K562 (cell line): ENCODE measurements at regions not wholly inside any gene's neighbourhood (a gene's known extent, or its start where the extent isn't known, plus 50 kb on each side); places are given as distances from the start of the nearest gene placed in this dataset.

ENCODE experiments used
- ATAC-seq: fragments of 200-7000 bp; cut with Tn5 transposase; 3 replicates; pipeline ENCODE4 v1.9.1; 2020; ENCODE audit warnings: moderate library complexity
- BruUV-seq: library from RNA; stranded (reverse); fragments of 400-500 nt; replicated peaks from 2 replicates; lab custom pipeline; 2021; lab: Mats Ljungman, UMichigan
- CTCF ChIA-PET: fragments of 300-600 bp; formaldehyde crosslinking; extraction: SDS; loops from one replicate; lab custom pipeline; 2021; ENCODE audit warnings: low intra/inter-chr PET ratio; lab: Yijun Ruan, JAX
- POLR2A ChIA-PET: fragments of 300-600, 350-650 bp; sonication (Branson Sonifier 250); formaldehyde crosslinking; extraction: SDS; loops from one replicate; lab custom pipeline; 2021; ENCODE audit warnings: antibody characterized with exemption, inconsistent platforms; lab: Yijun Ruan, JAX
- DNase-seq, 4 experiments: peaks; one replicate each; pipeline versions ENCODE4 v3.0.0 to v3.0.0-alpha.2; 2011 to 2018; ENCODE audit warnings: low spot score in 3 of 4, mixed read lengths in 3 of 4; ENCODE audit errors: extremely low read depth in 1 of 4
- FAIRE-seq: peaks from 2 replicates; lab custom pipeline; 2011; peaks lifted over from hg19 to GRCh38; lab: Jason Lieb, UNC
- H2AFZ ChIP-seq: 2 replicates; pipeline ENCODE4 v1.6.0; 2011; ENCODE audit warnings: low read depth, low read length, control low read depth, inconsistent platforms
- H3K27ac ChIP-seq: fragments of 200-600 bp; 3 replicates; pipeline ENCODE4 v1.8.0; 2011; ENCODE audit warnings: low read depth, mild to moderate bottlenecking, control low read depth, inconsistent platforms, low read length, moderate library complexity, mixed read lengths; ENCODE audit errors: extremely low read depth
- H3K27me3 ChIP-seq, 2 experiments: fragments of 300-600 bp in 1 of 2; 2 replicates in 1 of 2; 3 replicates in 1 of 2; pipeline versions ENCODE4 v1.6.0 to v1.8.0; 2011; ENCODE audit warnings: inconsistent platforms in 2 of 2, low read length in 2 of 2, mild to moderate bottlenecking in 1 of 2, mixed read lengths in 1 of 2, moderate library complexity in 1 of 2; ENCODE audit not compliant: control insufficient read depth in 2 of 2, insufficient read depth in 2 of 2
- H3K36me3 ChIP-seq: fragments of 300-600 bp; 3 replicates; pipeline ENCODE4 v1.8.0; 2011; ENCODE audit warnings: mild to moderate bottlenecking, low read length, inconsistent platforms; ENCODE audit not compliant: control insufficient read depth, insufficient read depth
- H3K4me1 ChIP-seq, 2 experiments: fragments of 200-600 bp in 1 of 2; replicated peaks in 1 of 2; 2 replicates in 1 of 2; 3 replicates in 1 of 2; pipeline versions ENCODE4 v1.5.1 to v1.8.0; 2011; ENCODE audit warnings: inconsistent platforms in 2 of 2, low read length in 2 of 2, mild to moderate bottlenecking in 1 of 2, mixed read lengths in 1 of 2, moderate library complexity in 1 of 2; ENCODE audit not compliant: control insufficient read depth in 2 of 2, insufficient read depth in 2 of 2
- H3K4me2 ChIP-seq: 2 replicates; pipeline ENCODE4 v1.6.1; 2011; ENCODE audit warnings: low read length, control low read depth, inconsistent platforms, mixed read lengths; ENCODE audit not compliant: insufficient read depth
- H3K4me3 ChIP-seq: fragments of 200-600 bp; sonication (generic), shearing (Covaris generic); 2 replicates; pipeline ENCODE4 v1.5.1; 2016; ENCODE audit warnings: control low read depth, inconsistent platforms
- H3K79me2 ChIP-seq: fragments of 200-600 bp; 3 replicates; pipeline ENCODE4 v1.8.0; 2011; ENCODE audit warnings: low read length, inconsistent platforms; ENCODE audit not compliant: control insufficient read depth, insufficient read depth
- H3K9ac ChIP-seq, 2 experiments: 2 replicates each; pipeline versions ENCODE4 v1.6.0 to v1.6.1; 2011; ENCODE audit warnings: low read depth in 2 of 2, low read length in 2 of 2, control low read depth in 1 of 2, inconsistent platforms in 1 of 2, mild to moderate bottlenecking in 1 of 2, mixed read lengths in 1 of 2; ENCODE audit not compliant: insufficient read depth in 1 of 2
- H3K9me1 ChIP-seq: one replicate; pipeline ENCODE4 v1.6.0; 2011; ENCODE audit warnings: inconsistent platforms, mild to moderate bottlenecking, low read length, moderate library complexity; ENCODE audit not compliant: control insufficient read depth, insufficient read depth
- H3K9me3 ChIP-seq: replicated peaks from 2 replicates; pipeline ENCODE4 v1.5.1; 2011; ENCODE audit warnings: low read depth, low read length, inconsistent platforms; ENCODE audit not compliant: control insufficient read depth, insufficient read depth
- H4K20me1 ChIP-seq: replicated peaks from 2 replicates; pipeline ENCODE4 v1.6.1; 2011; ENCODE audit warnings: low read length, inconsistent platforms, mixed read lengths; ENCODE audit not compliant: control insufficient read depth, insufficient read depth
- CC2D1A ChIP-seq: fragments of 450-650 bp; IDR thresholded peaks from 2 replicates; pipeline ENCODE4 v1.6.1; 2017; ENCODE audit warnings: mild to moderate bottlenecking
- ETV1 ChIP-seq: fragments of 450-650 bp; conservative IDR thresholded peaks from 2 replicates; pipeline ENCODE4 v1.6.1; 2016; ENCODE audit warnings: missing genetic modification characterization, control low read depth, low read depth, missing compliant biosample characterization
- FOXK1 ChIP-seq: sonication (generic); formaldehyde crosslinking; IDR thresholded peaks from 2 replicates; pipeline ENCODE4 v1.8.0; 2022; ENCODE audit warnings: missing genetic modification reagents, mild to moderate bottlenecking, borderline replicate concordance
- HDGF ChIP-seq: fragments of 450-650 bp; IDR thresholded peaks from 2 replicates; pipeline ENCODE4 v1.6.1; 2016
- IRF2 ChIP-seq: sonication (generic); formaldehyde crosslinking; IDR thresholded peaks from 2 replicates; pipeline ENCODE4 v1.8.1; 2022; ENCODE audit warnings: mild to moderate bottlenecking, missing genetic modification reagents
- KAT2B ChIP-seq: IDR thresholded peaks from one replicate; pipeline ENCODE4 v1.6.1; 2012; ENCODE audit warnings: low read depth, mild to moderate bottlenecking, control low read depth, inconsistent platforms, low read length, moderate library complexity
- NEUROD1 ChIP-seq: fragments of 150-350 bp; IDR thresholded peaks from 2 replicates; pipeline ENCODE4 v1.6.1; 2014; ENCODE audit warnings: borderline replicate concordance, low read length, low read depth; ENCODE audit not compliant: partially characterized antibody
- PYGO2 ChIP-seq: fragments of 450-650 bp; IDR thresholded peaks from 2 replicates; pipeline ENCODE4 v1.6.1; 2016; ENCODE audit warnings: mild to moderate bottlenecking, missing genetic modification characterization, moderate library complexity, missing compliant biosample characterization
- SIN3A ChIP-seq, 2 experiments: fragments of 150-350 bp in 1 of 2; IDR thresholded peaks; 2 replicates each; pipeline ENCODE4 v1.6.1; 2011 to 2016; ENCODE audit warnings: borderline replicate concordance in 2 of 2, low read depth in 2 of 2, low read length in 2 of 2, mild to moderate bottlenecking in 2 of 2, moderate library complexity in 2 of 2; ENCODE audit not compliant: control insufficient read depth in 1 of 2
- SIRT6 ChIP-seq: IDR thresholded peaks from one replicate; pipeline ENCODE4 v1.6.1; 2012; ENCODE audit warnings: low read depth, mild to moderate bottlenecking, control low read depth, inconsistent platforms, low read length, moderate library complexity
- SOX6 ChIP-seq: fragments of 450-650 bp; IDR thresholded peaks from 2 replicates; pipeline ENCODE4 v1.6.1; 2014; ENCODE audit warnings: mild to moderate bottlenecking
- TEAD1 ChIP-seq, 2 experiments: fragments of 450-650 bp in 1 of 2; sonication (generic) in 1 of 2; formaldehyde crosslinking; IDR thresholded peaks; 2 replicates each; pipeline versions ENCODE4 v1.4.0 to v1.8.0; 2020 to 2022; ENCODE audit warnings: mild to moderate bottlenecking in 2 of 2, missing genetic modification reagents in 1 of 2
- XRCC3 ChIP-seq: fragments of 450-650 bp; IDR thresholded peaks from 2 replicates; pipeline ENCODE4 v1.6.1; 2017; ENCODE audit warnings: mild to moderate bottlenecking, moderate library complexity
- ZNF143 ChIP-seq: sonication (generic); formaldehyde crosslinking; IDR thresholded peaks from 2 replicates; pipeline ENCODE4 v1.9.0; 2022; ENCODE audit warnings: mild to moderate bottlenecking, missing genetic modification reagents
- ZNF23 ChIP-seq: fragments of 250-450 bp; sonication (Bioruptor Pico); IDR thresholded peaks from 2 replicates; pipeline ENCODE4 v1.4.0; 2020; ENCODE audit warnings: mild to moderate bottlenecking
- ZNF785 ChIP-seq: fragments of 250-450 bp; sonication (Bioruptor Pico); IDR thresholded peaks from 2 replicates; pipeline ENCODE4 v1.4.0; 2020; ENCODE audit warnings: mild to moderate bottlenecking
- WGBS: fragments of 100-300 bp; shearing (Covaris generic); methylation state at CpG from one replicate; pipeline ENCODE4 v1.1.6; 2016; ENCODE audit warnings: low coverage, mixed read lengths; ENCODE audit not compliant: insufficient coverage; ENCODE audit errors: missing lambda C conversion rate; 5-methylcytosine and 5-hydroxymethylcytosine counted together
- in situ Hi-C: fragments of 300-500 bp; cut with MboI; formaldehyde crosslinking; loops from 4 replicates; pipeline ENCODE4 v1.15.0; 2018; ENCODE audit warnings: inconsistent platforms, mixed read lengths
- intact Hi-C: fragments of 100-400 bp; cut with micrococcal nuclease; formaldehyde crosslinking; loops from 2 replicates; pipeline ENCODE4 v1.14.2; 2022
- TF ChIP-seq, protein P1 (sequence below): sonication (generic); formaldehyde crosslinking; IDR thresholded peaks from 2 replicates; pipeline ENCODE4 v1.9.0; 2022; ENCODE audit warnings: mild to moderate bottlenecking, missing genetic modification reagents
- TF ChIP-seq, protein P2 (sequence below): fragments of 450-650 bp; IDR thresholded peaks from 2 replicates; pipeline ENCODE4 v1.7.0; 2016; ENCODE audit warnings: borderline replicate concordance

DNA sequence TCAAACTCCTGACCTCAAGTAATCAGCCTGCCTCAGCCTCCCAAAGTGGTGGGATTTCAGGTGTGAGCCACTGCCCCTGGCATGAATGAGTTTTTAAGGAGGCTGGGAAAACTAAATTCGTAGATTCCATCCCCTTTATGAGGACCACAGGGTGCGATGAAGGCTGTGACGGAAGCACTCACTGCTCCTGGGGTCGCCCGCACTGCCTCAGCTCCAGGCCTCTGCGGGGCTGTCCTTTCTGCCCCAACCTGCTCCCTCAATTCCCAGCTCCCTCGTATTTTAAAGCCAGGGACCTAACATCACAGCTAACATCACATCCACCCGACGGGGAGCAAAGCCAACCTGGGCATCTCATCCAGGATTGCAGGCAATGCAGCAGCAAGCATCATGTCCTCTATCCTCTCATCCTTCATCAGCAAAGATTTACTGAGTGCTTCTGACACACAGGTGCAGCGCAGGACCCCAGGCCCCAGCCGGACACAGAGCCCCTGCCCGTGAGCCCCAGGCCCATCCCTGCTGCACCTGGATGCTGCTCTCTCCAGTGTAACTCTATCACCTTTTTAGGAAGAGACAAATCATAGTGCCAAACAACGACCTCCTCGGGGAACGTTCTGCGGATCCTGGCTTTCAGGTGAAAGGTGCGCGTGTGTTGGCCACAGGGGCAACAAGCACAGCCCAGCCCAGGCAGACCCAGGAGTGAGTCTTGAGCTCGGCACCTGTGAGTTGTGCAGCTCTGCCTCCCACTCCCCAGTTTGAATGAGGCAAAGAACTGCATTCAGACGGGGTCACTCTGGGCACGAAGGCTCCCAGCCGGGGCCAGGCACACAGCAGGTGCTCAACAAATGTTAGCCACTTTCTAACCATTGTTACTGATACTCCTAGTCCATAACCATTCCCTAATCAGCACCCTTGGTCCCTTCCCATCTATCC lies 134.3 kb downstream of the CRYBB2 start (continued):
- no peak for TF ChIP-seq SIN3A (IDR thresholded peaks at IDR 0.05; ENCODE audit: borderline replicate concordance in 2 of 2, control insufficient read depth in 1 of 2, low read depth in 2 of 2, low read length in 2 of 2)

DNA sequence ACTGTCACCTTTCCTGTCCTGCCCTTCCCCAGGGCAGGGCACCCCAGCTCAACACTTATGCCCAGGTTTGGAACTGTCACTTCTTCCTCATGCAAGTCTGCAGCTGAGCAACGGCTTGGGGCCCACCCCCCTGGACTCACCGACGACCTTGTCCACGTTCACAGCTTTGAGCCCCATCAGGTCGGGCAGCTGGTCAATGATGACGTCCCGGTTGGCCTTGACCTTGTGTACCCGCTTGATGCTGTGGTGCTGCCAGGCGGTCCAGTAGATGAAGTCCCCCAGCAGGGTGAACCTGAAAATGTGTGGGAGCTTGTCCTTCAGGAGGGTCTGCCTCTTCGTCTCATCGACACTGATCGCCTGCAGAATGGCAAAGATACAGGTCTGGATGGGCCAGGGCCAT lies 135.0 kb downstream of the CRYBB2 start:
- H3K9ac ChIP-seq: no peak overlapping the region
- H3K9me3 ChIP-seq: no peaks in the 10 kb centered on the region
- BruUV-seq: no TSS peak
- H3K4me3 ChIP-seq: no peak overlapping the region
- intact Hi-C loops: no loop called here
- no peak overlapping the region for H3K4me2 ChIP-seq
- no peak for ATAC-seq
- no peaks in the 10 kb centered on the region for H3K27me3 ChIP-seq
- TF ChIP-seq, protein P1, sequence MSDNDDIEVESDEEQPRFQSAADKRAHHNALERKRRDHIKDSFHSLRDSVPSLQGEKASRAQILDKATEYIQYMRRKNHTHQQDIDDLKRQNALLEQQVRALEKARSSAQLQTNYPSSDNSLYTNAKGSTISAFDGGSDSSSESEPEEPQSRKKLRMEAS (CRISPR knock-in tag): no peak
- TF ChIP-seq KAT2B: no peak
- no peak for TF ChIP-seq ETV1 (tag)
- no peak for TF ChIP-seq IRF2 (CRISPR knock-in tag)
- TF ChIP-seq XRCC3: no peak
- no peak for TF ChIP-seq ZNF143 (CRISPR knock-in tag)
- TF ChIP-seq SOX6: no peak
- no peak for TF ChIP-seq ZNF785
- no peak for TF ChIP-seq ZNF23
- no peak for TF ChIP-seq HDGF
- TF ChIP-seq CC2D1A: no peak
- TF ChIP-seq, protein P2, sequence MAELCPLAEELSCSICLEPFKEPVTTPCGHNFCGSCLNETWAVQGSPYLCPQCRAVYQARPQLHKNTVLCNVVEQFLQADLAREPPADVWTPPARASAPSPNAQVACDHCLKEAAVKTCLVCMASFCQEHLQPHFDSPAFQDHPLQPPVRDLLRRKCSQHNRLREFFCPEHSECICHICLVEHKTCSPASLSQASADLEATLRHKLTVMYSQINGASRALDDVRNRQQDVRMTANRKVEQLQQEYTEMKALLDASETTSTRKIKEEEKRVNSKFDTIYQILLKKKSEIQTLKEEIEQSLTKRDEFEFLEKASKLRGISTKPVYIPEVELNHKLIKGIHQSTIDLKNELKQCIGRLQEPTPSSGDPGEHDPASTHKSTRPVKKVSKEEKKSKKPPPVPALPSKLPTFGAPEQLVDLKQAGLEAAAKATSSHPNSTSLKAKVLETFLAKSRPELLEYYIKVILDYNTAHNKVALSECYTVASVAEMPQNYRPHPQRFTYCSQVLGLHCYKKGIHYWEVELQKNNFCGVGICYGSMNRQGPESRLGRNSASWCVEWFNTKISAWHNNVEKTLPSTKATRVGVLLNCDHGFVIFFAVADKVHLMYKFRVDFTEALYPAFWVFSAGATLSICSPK: no peak
- no peak for TF ChIP-seq FOXK1 (CRISPR knock-in tag)
- TF ChIP-seq PYGO2 (tag): no peak
- TF ChIP-seq SIRT6: no peak
- TF ChIP-seq NEUROD1: no peak
- no peak for TF ChIP-seq TEAD1 (CRISPR knock-in tag; IDR thresholded peaks at IDR 0.05)
- peaks cover 55% of the 10 kb centered on the region; the same call in 2 of the 3 replicates for H3K36me3 ChIP-seq
- ChIA-PET POLR2A (interaction anchor here (0.7 to 1.0 kb wide), 3 partner anchors 25 to 161 kb away, joined by 4 read pairs; no protein-coding TSS in a partner anchor), CTCF (no interaction called here)
- no peaks in the 10 kb centered on the region for H3K9me1 ChIP-seq
- H4K20me1 ChIP-seq: no peaks in the 10 kb centered on the region
- no peak for FAIRE-seq
- H3K79me2 ChIP-seq: no peaks in the 10 kb centered on the region
- H3K27ac ChIP-seq: no peak overlapping the region
- WGBS: 100% methylated on average over 6 of the region's 12 CpGs
- in situ Hi-C loops: no loop called here
- DNase-seq: no peak
- H2AFZ ChIP-seq: no peak overlapping the region
- H3K4me1 ChIP-seq: peaks cover 0 to 4% of the 10 kb centered on the region in 2 experiments; a peak in 1 of 5 replicates
